ENCODE measurements at regions not wholly inside any gene's neighbourhood (a gene's known extent, or its start where the extent isn't known, plus 50 kb on each side); places are given as distances from the start of the nearest gene placed in this dataset.

- no peak for TF ChIP-seq CTCF (IDR thresholded peaks at IDR 0.05)
- TF ChIP-seq POLR2A (IDR thresholded peaks at IDR 0.05), result no peak
Observed at GRCh38 chr10:131821378-131822012, 79.3 kb upstream of the PPP2R2D start.

All from uterus (tissue), 2 donors.